NCI-H187 treated with DMSO at 0.1 percent for 48 hours (cell line): ENCODE measurements at regions not wholly inside any gene's neighbourhood (a gene's known extent, or its start where the extent isn't known, plus 50 kb on each side); places are given as distances from the start of the nearest gene placed in this dataset.

Source experiments
- DNase-seq: peaks from one replicate; lab custom pipeline; 2025; lab: John Stamatoyannopoulos, UW

DNA sequence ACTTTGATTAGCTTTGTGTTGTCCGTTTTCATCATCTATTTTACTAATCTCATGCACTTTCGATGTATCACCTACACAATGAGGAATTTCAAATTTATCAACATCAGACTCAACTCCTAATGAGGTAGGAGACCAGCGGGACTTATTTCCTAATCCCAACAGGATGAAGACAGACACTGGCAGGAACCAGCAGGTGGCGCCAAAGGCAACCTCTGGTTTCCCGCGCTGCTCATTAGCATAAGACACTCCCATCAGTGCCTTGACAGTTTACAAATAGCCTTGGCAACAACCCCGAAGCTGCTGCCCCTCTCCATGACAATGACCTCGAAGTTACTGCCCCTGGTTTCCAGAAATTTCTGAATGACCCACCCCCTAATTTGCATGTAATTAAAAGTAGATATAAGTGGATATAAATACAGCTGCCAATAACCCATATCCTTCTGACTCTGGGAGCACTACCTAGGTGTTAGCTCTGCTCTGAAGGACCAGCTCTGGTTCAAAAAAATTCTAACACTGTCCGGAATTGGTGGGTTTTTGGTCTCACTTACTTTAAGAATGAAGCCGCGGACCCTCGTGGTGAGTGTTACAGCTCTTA lies 974.8 kb downstream of the ADGRL2 start:
- DNase-seq: no peak

DNA sequence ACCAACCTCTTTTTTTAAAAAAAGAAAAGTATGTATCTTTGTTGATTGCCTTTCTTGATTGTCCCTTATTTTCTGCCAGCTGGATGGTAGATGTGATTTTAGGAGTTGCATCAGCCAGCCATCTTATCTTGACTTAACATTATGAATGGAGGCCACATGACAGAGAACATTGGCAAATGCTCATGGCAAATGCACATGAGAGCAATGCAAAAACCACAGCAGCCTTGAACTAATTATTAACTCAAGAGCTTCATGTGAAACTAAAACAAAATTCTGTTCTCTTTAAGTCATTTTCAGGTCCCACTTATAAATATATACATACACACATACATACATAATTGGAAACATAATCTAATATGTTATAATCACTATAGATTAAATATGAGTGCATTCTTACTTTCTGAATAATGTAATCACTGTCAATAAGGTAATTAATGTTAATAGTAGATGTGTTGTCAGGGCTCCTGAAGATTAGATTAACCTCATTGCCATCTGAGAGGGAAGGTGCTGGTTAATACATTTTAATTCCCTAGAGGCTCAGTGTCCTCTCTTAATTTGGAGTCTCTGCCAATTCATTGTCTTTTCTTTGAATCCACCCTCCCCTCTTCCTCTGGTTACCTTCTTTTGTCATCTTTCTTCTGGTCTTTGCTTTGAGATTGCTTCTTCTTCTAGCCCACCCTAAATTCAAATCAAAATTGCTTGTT lies 962.2 kb downstream of the ADGRL2 start:
- no peak for DNase-seq

DNA sequence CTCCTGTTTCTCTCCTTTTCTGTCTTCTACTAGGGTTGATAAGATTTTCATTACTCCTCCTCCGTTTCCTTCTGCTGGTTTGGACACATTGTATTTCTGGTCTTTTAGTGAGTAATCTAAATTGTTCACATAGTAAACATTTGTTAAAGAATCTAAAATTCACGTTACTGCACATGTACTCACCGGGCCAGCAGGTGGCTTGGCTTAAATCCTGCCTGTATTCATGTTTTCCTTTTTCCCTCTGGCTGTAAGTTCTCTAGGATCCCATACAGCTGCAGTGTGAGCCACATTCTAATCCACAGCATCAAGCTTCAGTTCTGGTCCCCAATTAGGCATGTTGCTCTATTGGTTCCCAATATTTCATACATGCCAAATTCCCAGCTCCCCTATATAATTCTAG lies 958.3 kb downstream of the ADGRL2 start:
- DNase-seq: no peak

DNA sequence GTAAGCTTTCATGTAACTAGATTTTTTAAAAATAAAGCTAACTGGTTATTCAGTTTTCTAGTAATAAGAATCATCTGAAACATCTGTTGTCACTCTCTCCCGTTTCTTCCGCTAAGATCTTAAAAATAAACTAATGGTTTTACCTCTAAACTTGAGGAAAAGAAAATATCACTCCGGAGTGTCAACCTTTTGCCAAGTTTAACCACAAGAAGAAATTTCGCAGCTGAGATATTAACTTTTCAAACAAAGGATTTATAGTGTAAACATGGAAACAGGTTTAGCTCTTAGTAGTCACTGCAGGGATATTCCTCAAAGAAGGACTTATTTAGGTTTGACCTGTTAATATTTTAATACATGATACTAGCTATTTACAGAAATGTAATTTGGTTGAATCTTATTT lies 954.9 kb downstream of the ADGRL2 start:
- no peak for DNase-seq

DNA sequence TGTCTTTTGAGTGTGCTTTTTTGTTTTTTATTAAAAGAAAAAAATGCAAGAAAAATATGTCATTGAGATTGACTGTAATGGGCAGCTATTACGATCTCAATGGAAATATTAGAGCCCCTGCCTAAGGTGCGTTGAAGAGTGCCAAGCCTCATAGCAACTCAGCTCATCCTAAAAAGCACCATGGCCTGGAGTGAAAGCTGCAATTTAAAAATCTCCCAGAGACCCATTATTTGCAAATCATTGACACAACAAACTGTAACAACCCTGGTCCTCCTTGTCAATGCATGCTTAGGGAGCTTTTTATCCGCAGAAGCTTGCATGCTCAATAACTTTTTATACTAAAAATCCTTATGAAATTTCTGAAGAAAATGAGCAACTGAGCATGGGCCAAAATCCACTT lies 954.5 kb downstream of the ADGRL2 start:
- no peak for DNase-seq

DNA sequence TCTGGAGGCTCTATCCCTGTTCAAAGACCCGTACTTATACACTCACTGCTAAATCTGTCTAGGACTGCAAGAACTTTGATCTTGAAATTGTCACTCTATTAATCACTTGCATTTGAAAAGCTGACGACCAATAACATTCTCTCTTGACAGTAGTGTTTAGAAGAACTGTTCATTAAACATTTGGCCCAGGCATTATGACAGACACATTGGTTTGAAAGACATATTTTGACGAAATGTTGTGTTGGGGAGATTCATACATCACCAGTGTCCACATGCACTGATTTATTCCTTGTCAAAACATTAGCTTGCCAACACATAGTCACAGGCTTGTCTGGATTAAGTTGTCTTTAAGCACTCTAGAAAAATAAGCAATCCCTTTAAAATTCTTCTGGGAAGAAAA lies 951.3 kb downstream of the ADGRL2 start:
- no peak for DNase-seq

DNA sequence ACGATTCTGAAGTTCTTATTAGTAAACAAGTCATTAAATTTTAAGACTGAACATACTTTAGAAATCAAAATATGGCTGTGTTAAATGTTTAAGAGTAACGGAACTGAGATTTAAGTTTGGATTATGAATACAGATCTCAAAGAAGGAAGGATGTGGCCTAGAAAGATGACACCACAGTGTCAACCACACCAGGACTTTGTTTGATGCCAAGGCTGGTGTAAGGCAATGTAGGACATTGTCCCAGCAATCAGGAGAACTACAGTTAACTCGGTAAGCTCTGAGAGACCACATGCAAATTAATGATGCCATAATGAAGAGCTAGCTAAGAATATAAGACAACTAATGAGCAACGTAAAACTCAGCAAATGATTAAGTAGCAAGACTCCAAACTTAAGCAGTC lies 932.9 kb downstream of the ADGRL2 start:
- DNase-seq: no peak

DNA sequence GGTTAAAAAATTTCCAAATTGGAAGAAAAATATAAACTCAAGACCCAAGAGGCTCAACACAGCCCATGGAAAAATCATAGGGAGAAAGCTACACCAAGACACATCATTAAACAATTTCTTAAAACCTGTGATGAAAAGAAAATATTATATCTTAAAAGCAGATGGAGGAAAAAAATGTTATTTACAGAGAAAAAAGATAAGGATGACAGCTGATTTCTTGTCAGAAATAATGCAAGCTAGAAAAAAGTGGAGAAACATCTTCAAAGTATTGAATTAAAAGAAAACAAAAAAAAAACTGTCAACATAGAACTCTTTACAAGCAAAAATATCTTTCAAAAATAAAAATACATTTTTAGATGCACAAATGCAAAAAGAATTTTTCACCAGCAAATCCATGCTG lies 930.5 kb downstream of the ADGRL2 start:
- DNase-seq: no peak

DNA sequence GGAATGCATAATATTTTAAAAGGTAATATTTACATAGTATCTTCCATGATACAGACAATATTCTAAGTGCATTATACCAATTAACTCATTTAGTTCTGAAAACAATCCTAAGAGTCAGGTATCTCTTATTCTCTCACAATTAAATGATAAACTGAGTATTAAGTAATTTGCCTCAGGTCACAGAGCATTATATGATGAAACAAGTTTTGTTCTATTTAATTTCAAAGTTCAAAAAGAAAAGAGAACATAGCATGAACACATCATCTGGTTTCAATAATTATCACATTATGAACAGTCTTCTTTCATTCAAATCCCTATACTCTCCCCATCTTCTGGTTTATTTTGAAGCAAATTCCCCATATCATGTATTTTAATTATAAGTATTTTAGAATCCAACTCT lies 927.5 kb downstream of the ADGRL2 start:
- DNase-seq: no peak

DNA sequence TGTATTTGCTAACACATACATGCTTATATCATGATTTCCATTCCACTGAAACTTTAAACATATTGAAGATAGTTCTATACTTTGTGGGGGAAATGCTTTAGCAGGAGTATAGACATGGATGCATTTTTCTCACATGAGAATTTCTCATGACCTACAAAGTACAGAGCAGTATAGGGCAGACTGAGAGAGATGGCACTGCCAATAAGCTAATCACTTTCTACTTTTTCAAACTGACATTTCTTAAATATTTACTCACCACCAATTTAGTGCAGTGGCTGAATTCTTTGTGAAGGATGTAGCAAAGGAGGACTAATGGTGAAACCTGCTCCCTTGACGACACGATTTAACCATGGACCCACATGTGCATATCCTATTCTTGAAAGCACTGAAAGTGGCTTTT lies 923.5 kb downstream of the ADGRL2 start:
- no peak for DNase-seq

DNA sequence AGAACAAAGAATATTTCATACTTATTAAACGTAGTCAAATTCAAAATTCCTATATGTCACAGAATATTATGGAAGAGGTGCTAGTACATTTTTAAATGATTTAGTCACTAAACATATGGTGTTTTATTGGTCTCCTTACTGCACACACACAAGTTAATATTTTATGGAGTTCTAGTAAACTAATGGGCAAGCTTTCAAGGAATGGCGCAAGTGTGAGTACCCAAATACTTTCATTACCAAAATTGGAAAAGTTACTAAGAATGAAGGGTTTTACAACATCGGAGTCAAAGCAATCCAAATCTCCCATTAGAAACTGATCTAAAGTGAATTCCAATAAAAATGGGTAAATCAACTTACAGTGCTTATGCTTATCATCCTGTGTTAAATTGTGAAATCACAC lies 921.9 kb downstream of the ADGRL2 start:
- no peak for DNase-seq

DNA sequence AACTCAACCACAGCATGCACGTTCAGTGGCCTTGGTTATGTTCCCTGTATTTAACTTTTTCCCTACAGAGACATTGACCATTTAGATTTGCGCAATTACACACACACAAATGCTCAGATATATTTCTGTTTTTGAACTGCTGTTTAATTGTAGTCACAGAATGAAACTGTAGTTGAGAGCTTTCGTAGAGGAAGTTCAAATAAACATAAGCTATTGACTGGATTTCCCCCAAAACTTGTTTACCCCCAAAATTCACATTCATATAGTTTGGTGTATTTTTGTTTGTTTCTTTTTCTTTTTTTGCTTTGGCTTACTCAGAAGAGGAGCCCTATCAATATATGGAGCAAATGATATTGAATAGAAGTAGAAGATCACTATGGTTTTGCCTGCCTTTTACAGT lies 921.0 kb downstream of the ADGRL2 start:
- no peak for DNase-seq

DNA sequence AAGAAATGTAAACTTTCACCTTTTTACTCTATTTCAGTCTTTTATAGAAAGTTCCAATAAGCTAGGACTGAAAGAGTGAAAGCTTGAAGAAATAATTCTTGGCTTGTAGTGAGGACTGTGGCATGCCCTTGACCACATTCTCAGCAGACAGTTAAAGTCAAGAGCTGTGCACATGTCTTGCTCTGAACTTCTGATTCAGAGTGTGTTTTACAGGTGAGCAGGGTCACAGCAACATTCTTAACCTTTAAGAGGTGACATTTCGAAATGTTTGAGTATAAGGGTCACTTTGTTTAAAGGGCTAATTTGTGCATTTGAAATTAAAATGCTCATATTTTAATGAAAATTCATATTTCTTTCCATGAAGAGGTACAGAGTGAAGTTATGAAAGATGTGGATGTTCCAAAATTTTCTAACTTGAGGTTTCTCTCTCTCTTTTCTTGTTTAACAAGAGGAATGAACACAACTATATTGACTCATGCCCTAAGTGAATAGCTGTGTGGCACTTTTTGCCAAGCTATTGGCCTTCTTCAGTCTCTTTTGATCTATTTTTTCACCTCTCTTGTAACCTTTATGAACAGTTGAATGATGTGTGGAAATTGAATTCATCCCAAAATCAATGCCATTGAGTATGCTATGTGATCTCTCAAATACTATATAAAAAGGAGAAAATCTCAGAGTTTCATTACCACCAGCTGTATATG lies 918.1 kb downstream of the ADGRL2 start:
- DNase-seq: no peak

DNA sequence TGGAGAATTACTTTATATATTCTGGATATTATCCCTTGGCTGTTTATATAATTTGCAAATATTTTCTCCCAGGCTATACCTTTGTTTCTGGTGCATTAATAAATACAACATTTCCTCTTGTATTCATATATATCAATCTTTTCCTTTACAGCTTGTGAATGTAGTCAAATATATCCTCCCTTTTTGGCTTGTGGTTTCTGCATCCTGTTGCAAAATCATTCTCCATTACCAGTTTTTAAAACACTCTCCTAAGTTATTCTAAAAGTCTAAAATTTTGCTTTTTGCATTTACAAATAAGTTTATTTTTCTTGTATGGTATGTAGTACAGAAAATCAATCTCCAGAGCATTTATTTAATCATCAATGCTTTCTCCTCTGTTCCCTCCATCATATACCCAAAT lies 909.4 kb downstream of the ADGRL2 start:
- no peak for DNase-seq

DNA sequence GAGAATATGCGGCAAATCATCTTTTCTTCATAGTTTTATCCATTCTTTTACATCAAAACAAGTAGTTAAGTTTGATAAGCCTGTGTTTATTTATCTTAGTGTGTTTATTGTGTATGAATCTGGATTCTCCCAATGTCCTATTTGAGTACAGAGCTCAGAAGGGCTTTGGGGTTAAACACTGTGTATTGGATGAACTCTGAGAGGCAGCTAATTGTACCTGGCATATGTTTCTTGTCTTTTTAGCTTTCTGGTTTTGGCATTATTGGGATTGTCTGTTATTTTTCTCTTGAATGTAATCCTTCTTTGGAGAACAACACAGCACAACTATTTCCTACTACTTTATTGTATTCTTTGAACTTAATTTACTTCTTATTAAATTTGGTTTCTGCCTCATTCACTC lies 906.9 kb downstream of the ADGRL2 start:
- DNase-seq: no peak

DNA sequence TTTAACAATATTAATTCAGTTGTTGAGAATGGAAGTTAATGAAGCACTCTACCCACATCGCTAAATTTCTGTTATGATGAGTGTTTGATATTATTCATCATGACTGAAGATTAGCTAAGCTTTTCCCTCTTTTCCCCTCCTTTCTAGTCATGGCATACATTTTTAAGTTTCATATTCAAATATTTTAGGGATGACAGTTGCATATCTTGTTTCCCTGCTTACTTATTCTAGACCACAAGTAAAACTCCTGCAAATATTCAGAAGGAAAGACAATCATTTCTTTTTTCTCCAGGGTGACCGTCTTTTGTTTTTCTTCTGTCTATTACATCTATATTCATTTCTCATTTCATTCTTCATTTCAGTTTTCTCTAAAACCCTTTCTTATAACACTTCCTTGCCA lies 906.0 kb downstream of the ADGRL2 start:
- DNase-seq: no peak

DNA sequence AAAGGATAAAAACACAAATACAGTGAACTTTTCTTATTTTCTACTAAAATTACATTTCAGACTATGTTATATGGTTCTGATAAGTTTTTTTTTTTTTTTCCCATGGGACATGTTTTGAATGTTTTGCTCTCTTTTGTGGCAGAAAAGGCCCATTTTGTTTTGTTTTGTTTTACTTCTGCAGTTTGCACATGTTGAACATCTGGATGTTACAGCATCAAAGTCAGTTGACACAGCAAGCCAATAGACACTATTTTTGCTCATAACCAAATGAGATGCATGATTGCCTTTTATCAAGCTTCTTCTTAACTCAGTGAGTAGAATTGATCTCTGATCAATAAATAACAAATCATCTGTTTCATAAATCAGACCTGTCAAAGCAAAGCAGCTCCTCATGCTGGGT lies 904.2 kb downstream of the ADGRL2 start:
- no peak for DNase-seq

DNA sequence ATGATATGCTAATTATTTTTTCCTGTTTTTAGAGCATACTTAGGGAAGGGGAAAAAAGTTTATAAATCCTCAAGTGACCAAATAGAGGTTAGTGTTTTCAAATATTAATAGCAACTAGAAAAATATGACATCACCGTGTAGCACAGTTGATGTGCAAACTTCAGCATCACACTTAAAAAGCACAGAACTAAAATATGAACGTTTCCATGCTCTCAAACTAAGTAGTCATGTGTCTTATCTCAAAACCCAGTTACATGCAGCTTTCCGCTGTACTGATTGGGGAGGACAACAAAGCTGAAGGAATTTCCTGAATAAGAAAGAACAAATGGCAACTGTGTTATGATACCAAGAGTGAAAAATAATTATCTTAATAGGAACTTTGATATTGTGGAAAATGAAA lies 903.7 kb downstream of the ADGRL2 start:
- DNase-seq: no peak

DNA sequence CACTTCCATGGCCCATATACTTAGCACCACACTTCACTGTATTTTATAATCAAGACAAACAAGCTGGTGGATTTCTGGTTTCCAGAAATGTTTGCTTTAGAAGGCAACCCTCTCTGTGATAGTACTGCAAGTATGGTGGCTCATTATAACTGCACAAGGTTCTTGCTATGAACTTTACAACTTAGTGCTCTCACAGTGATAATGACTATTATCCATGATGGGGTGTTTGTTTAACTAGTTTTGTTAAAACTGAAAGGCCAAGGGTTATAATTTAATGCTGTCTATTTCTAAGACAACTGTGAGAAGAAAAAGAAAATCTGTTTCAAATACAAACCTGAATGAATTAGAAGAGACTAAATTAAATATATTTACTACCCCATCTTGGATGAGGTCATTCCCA lies 903.2 kb downstream of the ADGRL2 start:
- DNase-seq: no peak

DNA sequence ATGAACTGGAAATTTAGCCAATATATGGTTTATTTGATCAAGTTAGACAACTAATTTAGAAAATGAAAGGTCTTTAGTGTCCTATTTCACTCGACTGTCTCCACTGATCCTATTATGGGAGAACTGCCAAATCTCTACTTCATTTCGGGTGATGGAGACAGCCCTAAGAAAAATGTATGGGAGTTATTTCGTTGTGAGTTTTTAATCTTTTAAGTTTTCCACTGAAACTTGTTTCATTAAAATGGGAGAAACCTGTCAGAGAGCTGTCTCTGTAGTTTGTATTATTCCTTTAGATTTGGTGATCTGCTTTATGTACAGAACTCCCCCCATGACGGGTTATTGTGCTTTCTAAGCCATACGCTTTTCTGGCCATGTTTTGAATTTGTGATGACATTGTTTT lies 899.7 kb downstream of the ADGRL2 start:
- no peak for DNase-seq

DNA sequence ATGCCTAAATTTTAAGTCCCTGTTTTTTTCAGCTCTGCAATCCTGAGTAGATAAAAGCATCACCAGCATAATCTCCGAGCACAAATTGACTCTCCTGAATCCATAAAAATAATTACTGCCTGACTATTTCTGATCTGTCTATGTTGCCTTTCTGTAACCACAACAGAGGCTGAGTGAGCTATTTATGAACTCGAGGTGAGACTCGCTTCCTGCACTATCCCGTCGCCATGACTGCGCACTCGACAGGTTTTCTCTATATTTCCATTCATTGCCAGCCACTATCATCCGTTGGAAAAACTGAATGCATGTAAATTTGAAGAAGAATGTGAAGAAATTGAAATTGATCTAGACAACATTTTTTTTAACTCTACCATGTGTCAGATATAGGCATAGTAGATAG lies 897.2 kb downstream of the ADGRL2 start:
- peak; percentile 22 for DNase-seq

DNA sequence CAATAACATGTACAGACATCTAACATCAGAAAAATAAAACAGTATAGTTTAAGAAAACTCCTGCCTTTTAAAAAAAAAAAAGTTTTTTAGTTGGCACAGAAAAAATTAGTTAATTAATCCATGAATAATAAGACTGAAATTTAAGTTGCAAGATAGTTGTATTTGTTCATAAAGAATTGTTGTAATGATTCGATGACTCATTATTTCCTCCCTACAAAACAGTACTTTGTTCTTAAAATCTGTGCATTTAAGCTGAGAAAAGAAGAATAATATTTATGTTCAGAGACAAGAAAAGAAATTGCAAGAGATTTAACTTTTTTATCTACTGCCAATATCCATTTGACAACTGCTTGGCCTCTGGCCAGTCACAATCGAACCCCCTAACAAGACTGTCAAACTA lies 894.7 kb downstream of the ADGRL2 start:
- no peak for DNase-seq

DNA sequence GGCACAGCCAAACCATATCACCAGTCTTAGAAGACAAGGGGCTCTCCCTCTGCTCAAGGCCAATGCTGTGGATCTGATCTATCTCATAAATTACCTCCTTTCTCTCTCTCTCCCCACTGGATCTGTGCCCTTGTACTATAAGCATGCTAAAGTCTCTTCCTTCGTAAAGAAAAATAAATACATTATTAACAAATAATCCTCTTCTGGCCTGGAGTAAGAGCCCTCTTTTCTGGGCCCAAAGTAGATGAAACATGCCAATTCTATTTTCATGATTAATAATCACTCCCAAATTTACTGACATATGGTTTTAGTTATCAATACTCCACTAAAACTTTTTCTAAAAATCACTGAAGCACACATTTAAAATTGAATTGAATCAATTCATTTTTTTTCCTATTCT lies 889.7 kb downstream of the ADGRL2 start:
- no peak for DNase-seq

DNA sequence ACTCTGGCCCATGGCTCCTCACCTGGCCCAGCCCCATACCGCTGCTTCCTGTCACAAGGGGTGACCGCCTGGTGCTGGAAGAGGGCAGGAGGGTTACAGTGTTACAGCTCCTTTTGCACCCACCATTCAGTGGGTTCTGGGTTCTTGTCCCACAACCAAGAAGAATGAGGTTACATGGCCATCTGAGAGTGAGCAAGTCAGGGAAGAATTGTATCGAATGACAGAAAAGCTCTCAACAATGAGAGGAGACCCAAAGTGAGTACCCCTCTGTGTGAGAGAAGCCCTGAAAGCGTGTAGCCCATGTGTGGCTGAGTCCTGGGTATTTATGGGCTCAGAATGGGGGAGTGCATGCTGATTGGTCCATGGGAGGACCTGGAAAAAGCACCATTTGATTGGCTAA lies 888.5 kb downstream of the ADGRL2 start:
- no peak for DNase-seq
